Caco-2 (cell line): ENCODE measurements at regions not wholly inside any gene's neighbourhood (a gene's known extent, or its start where the extent isn't known, plus 50 kb on each side); places are given as distances from the start of the nearest gene placed in this dataset.

Source experiments
- BruUV-seq: library from RNA; stranded (reverse); fragments of 400-500 nt; replicated peaks from 2 replicates; lab custom pipeline; 2021; lab: Mats Ljungman, UMichigan
- CTCF ChIA-PET: fragments of 300-600 bp; sonication (Branson Sonifier 250); formaldehyde crosslinking; loops from one replicate; lab custom pipeline; 2022; ENCODE audit warnings: antibody characterized with exemption; lab: Charles Lee
- POLR2A ChIA-PET: fragments of 300-600 bp; sonication (Branson Sonifier 250); formaldehyde crosslinking; loops from one replicate; lab custom pipeline; 2022; ENCODE audit warnings: antibody characterized with exemption; lab: Charles Lee
- DNase-seq, 2 experiments: peaks; one replicate each; pipeline versions ENCODE4 v3.0.0 to v3.0.0-alpha.2; 2020 to 2022
- H3K27me3 ChIP-seq: replicated peaks from 2 replicates; pipeline ENCODE4 v1.6.0; 2011; ENCODE audit warnings: low read length; ENCODE audit not compliant: control insufficient read depth, insufficient read depth
- H3K36me3 ChIP-seq: 2 replicates; pipeline ENCODE4 v1.5.1; 2011; ENCODE audit warnings: low read length; ENCODE audit not compliant: control insufficient read depth, insufficient read depth
- H3K4me1 ChIP-seq: fragments of 250-450 bp; sonication (Bioruptor Pico); 2 replicates; pipeline ENCODE4 v1.5.1; 2020; ENCODE audit warnings: mild to moderate bottlenecking
- H3K4me3 ChIP-seq: 2 replicates; pipeline ENCODE4 v1.5.1; 2011; ENCODE audit warnings: low read depth, mild to moderate bottlenecking, control low read depth, low read length
- H3K9me3 ChIP-seq: fragments of 250-450 bp; sonication (Bioruptor Pico); 2 replicates; pipeline ENCODE4 v1.5.1; 2020; ENCODE audit warnings: mild to moderate bottlenecking, moderate library complexity
- H3K27ac Mint-ChIP-seq: one replicate; pipeline ENCODE4 v1.8.0; 2022; ENCODE audit warnings: mixed read lengths; ENCODE audit not compliant: unreplicated experiment
- H3K27me3 Mint-ChIP-seq: one replicate; pipeline ENCODE4 v1.8.0; 2022; ENCODE audit warnings: mixed read lengths; ENCODE audit not compliant: insufficient read depth, unreplicated experiment
- H3K36me3 Mint-ChIP-seq: one replicate; pipeline ENCODE4 v1.8.0; 2022; ENCODE audit warnings: mild to moderate bottlenecking, mixed read lengths; ENCODE audit not compliant: insufficient read depth, unreplicated experiment
- H3K4me1 Mint-ChIP-seq: one replicate; pipeline ENCODE4 v1.8.0; 2022; ENCODE audit warnings: low read depth, mixed read lengths; ENCODE audit not compliant: unreplicated experiment
- H3K4me3 Mint-ChIP-seq: one replicate; pipeline ENCODE4 v1.8.0; 2022; ENCODE audit warnings: mild to moderate bottlenecking, moderate library complexity, mixed read lengths; ENCODE audit not compliant: unreplicated experiment
- H3K9me3 Mint-ChIP-seq: one replicate; pipeline ENCODE4 v1.8.0; 2022; ENCODE audit warnings: mixed read lengths; ENCODE audit not compliant: unreplicated experiment
- intact Hi-C: fragments of 100-400 bp; cut with micrococcal nuclease; formaldehyde crosslinking; loops from one replicate; pipeline ENCODE4 v1.10.0; 2022; ENCODE audit not compliant: unreplicated experiment
- TF ChIP-seq, protein P1 (sequence below), 2 experiments: fragments of 200-600 bp in 1 of 2; IDR thresholded peaks; 1 replicate in 1 of 2; 2 replicates in 1 of 2; pipeline versions ENCODE4 v1.5.1 to v1.8.0; 2011 to 2022; ENCODE audit warnings: antibody characterized with exemption in 1 of 2, control low read depth in 1 of 2, inconsistent platforms in 1 of 2, low read depth in 1 of 2, low read length in 1 of 2, mild to moderate bottlenecking in 1 of 2, moderate library complexity in 1 of 2; ENCODE audit not compliant: insufficient read depth in 1 of 2, severe bottlenecking in 1 of 2, unreplicated experiment in 1 of 2

DNA sequence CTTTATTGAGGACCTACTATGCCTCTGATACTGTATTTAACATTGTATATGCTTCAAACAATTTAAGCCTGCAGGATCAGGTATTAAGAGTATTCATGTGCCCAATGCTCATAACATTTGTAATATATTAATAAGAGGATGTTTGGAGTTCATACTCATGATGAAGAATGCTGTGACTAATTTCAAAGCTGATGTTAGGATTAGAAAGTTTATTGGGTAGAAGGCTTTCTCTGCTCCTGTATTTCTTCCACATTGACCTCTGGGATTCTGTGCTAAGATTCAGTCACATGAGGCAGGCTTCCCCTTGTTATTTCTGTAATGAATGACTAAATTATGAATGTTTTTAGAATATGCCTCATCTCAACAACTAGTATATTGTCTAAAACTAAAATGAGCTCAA, 456.4 kb downstream of the NFIB start:
- no peak overlapping the region for H3K27ac Mint-ChIP-seq
- POLR2A ChIA-PET, result no interaction called here
- no peak for DNase-seq
- Histone ChIP-seq H3K4me3 (no peak overlapping the region), H3K4me1 (no peaks in the 10 kb centered on the region), H3K27me3 (no peaks in the 10 kb centered on the region), H3K9me3 (no peaks in the 10 kb centered on the region), H3K36me3 (no peaks in the 10 kb centered on the region)
- no peaks in the 10 kb centered on the region for H3K9me3 Mint-ChIP-seq
- no peaks in the 10 kb centered on the region for H3K36me3 Mint-ChIP-seq
- H3K27me3 Mint-ChIP-seq, result no peaks in the 10 kb centered on the region
- intact Hi-C loops, result no loop called here
- TF ChIP-seq, protein P1, sequence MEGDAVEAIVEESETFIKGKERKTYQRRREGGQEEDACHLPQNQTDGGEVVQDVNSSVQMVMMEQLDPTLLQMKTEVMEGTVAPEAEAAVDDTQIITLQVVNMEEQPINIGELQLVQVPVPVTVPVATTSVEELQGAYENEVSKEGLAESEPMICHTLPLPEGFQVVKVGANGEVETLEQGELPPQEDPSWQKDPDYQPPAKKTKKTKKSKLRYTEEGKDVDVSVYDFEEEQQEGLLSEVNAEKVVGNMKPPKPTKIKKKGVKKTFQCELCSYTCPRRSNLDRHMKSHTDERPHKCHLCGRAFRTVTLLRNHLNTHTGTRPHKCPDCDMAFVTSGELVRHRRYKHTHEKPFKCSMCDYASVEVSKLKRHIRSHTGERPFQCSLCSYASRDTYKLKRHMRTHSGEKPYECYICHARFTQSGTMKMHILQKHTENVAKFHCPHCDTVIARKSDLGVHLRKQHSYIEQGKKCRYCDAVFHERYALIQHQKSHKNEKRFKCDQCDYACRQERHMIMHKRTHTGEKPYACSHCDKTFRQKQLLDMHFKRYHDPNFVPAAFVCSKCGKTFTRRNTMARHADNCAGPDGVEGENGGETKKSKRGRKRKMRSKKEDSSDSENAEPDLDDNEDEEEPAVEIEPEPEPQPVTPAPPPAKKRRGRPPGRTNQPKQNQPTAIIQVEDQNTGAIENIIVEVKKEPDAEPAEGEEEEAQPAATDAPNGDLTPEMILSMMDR (IDR thresholded peaks at IDR 0.05; ENCODE audit: insufficient read depth in 1 of 2, low read depth in 1 of 2, low read length in 1 of 2, severe bottlenecking in 1 of 2, unreplicated experiment in 1 of 2), result no peak
- no TSS peak for BruUV-seq
- H3K4me3 Mint-ChIP-seq, result no peak overlapping the region
- no peaks in the 10 kb centered on the region for H3K4me1 Mint-ChIP-seq
- CTCF ChIA-PET, result no interaction called here

DNA sequence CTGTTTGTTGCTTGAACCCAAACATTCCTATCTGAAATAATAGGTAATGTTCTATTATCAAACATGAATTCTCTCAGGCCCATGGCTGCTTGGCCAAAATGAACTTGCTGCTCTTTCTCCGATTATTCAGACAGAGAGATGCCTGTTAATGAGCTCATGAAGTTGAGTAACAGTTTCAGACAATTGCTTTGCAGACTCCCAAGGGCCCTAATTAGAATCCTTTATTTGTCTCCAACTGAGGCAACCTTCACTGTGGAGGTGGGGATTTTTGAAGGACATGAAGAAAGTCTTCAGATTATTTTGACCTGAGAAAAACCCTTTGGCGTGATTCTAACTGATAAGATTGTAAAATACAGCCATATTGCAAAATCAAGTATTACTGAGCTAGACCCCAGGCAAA, 466.7 kb downstream of the NFIB start:
- TF ChIP-seq, protein P1 (IDR thresholded peaks at IDR 0.05; ENCODE audit: insufficient read depth in 1 of 2, low read depth in 1 of 2, low read length in 1 of 2, severe bottlenecking in 1 of 2, unreplicated experiment in 1 of 2), result no peak
- Mint-ChIP-seq H3K27ac (no peak overlapping the region), H3K4me3 (no peak overlapping the region), H3K9me3 (no peaks in the 10 kb centered on the region), H3K27me3 (no peaks in the 10 kb centered on the region), H3K4me1 (no peaks in the 10 kb centered on the region), H3K36me3 (no peaks in the 10 kb centered on the region)
- H3K27me3 ChIP-seq, result no peaks in the 10 kb centered on the region
- no peaks in the 10 kb centered on the region for H3K4me1 ChIP-seq
- ChIA-PET CTCF (no interaction called here), POLR2A (no interaction called here)
- no peak for DNase-seq
- no peaks in the 10 kb centered on the region for H3K9me3 ChIP-seq
- intact Hi-C loops, result no loop called here
- H3K4me3 ChIP-seq, result no peak overlapping the region
- no TSS peak for BruUV-seq
- H3K36me3 ChIP-seq, result no peaks in the 10 kb centered on the region

DNA sequence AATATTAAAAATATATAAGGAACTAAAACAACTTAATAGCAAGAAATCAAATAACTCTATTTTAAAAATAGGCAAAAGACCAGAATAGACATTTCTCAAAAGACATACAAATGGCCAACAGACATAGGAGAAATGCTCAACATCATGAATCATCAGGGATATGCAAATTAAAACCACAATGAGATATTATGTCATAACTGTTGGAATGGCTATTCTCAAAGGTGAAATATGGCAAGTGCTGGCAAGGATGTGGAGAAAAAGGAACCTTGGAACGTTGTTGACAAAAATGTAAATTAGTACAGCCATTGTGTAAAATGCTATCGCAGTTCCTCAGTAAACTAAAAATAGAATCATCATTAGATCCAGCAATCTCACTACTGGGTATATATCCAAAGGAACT, 468.5 kb downstream of the NFIB start:
- H3K27me3 ChIP-seq, result no peaks in the 10 kb centered on the region
- Mint-ChIP-seq H3K4me3 (no peak overlapping the region), H3K9me3 (no peaks in the 10 kb centered on the region), H3K27me3 (no peaks in the 10 kb centered on the region), H3K36me3 (no peaks in the 10 kb centered on the region), H3K27ac (no peak overlapping the region), H3K4me1 (no peaks in the 10 kb centered on the region)
- ChIA-PET POLR2A (no interaction called here), CTCF (no interaction called here)
- H3K4me1 ChIP-seq, result no peaks in the 10 kb centered on the region
- intact Hi-C loops, result no loop called here
- H3K4me3 ChIP-seq, result no peak overlapping the region
- TF ChIP-seq, protein P1 (IDR thresholded peaks at IDR 0.05; ENCODE audit: insufficient read depth in 1 of 2, low read depth in 1 of 2, low read length in 1 of 2, severe bottlenecking in 1 of 2, unreplicated experiment in 1 of 2), result no peak
- no peak for DNase-seq
- no peaks in the 10 kb centered on the region for H3K36me3 ChIP-seq
- BruUV-seq, result no TSS peak
- H3K9me3 ChIP-seq, result no peaks in the 10 kb centered on the region
